Gastrocnemius medialis (tissue), 4 donors: ENCODE measurements at regions not wholly inside any gene's neighbourhood (a gene's known extent, or its start where the extent isn't known, plus 50 kb on each side); places are given as distances from the start of the nearest gene placed in this dataset.

ENCODE experiments used
- CTCF ChIP-seq, 5 experiments: fragments of 450-650 bp in 3 of 5; fragments of 200-600 bp in 2 of 5; sonication (generic) in 2 of 5; IDR thresholded peaks in 4 of 5; conservative IDR thresholded peaks in 1 of 5; 1 replicate in 4 of 5; 2 replicates in 1 of 5; pipeline ENCODE4 v1.5.1; 2016 to 2019; ENCODE audit warnings: antibody characterized with exemption in 5 of 5, mild to moderate bottlenecking in 3 of 5, moderate library complexity in 3 of 5
- POLR2A ChIP-seq, 2 donors: fragments of 450-650 bp; IDR thresholded peaks; one replicate each; pipeline ENCODE4 v1.6.1; 2017; ENCODE audit warnings: antibody characterized with exemption in 2 of 2, mild to moderate bottlenecking in 2 of 2, moderate library complexity in 2 of 2

GRCh38 chr9:16126042-16126441, 573.2 kb downstream of the CCDC171 start:
- no peak for TF ChIP-seq POLR2A (IDR thresholded peaks at IDR 0.05)
- no peak for TF ChIP-seq CTCF (IDR thresholded peaks at IDR 0.05 in 4 of 5, conservative IDR thresholded peaks at IDR 0.05 in 1 of 5)
